Suprapubic skin (tissue), 4 donors: ENCODE measurements at regions not wholly inside any gene's neighbourhood (a gene's known extent, or its start where the extent isn't known, plus 50 kb on each side); places are given as distances from the start of the nearest gene placed in this dataset.

Experiments used
- EP300 ChIP-seq: sonication (generic); formaldehyde crosslinking; IDR thresholded peaks from one replicate; pipeline ENCODE4 v1.6.1; 2017; ENCODE audit warnings: antibody characterized with exemption
- POLR2A ChIP-seq, 2 donors: fragments of 450-650 bp; IDR thresholded peaks; one replicate each; pipeline ENCODE4 v1.6.1; 2017; ENCODE audit warnings: antibody characterized with exemption in 2 of 2, mild to moderate bottlenecking in 2 of 2, moderate library complexity in 2 of 2
- POLR2AphosphoS5 ChIP-seq, 3 donors: sonication (generic); formaldehyde crosslinking; IDR thresholded peaks; one replicate each; pipeline ENCODE4 v1.6.1; 2017; ENCODE audit warnings: antibody characterized with exemption in 3 of 3
- TF ChIP-seq, protein P1 (sequence below), 2 donors: fragments of 200-600 bp in 1 of 2; fragments of 450-650 bp in 1 of 2; sonication (generic) in 1 of 2; IDR thresholded peaks; one replicate each; pipeline ENCODE4 v1.5.1; 2016 to 2019; ENCODE audit warnings: antibody characterized with exemption in 2 of 2, mild to moderate bottlenecking in 1 of 2, moderate library complexity in 1 of 2

DNA sequence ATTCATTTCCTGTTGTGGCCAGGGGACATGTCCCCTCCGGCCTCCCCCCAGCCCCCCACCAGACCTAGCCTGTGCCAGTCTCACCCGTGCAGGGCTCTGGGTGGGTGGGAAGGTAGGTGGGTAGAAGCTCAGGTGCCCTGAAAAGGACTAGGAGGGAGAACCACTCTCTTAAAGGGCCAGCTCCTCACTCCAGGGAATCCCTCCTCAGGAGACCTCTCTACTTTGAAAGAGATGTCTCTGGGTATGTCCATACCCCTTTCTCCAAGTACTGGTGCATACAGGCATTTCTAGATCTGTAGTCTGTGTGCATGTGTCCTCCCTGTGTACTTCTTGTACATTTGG is 60.8 kb upstream of the EPB41L1 start:
- TF ChIP-seq, protein P1, sequence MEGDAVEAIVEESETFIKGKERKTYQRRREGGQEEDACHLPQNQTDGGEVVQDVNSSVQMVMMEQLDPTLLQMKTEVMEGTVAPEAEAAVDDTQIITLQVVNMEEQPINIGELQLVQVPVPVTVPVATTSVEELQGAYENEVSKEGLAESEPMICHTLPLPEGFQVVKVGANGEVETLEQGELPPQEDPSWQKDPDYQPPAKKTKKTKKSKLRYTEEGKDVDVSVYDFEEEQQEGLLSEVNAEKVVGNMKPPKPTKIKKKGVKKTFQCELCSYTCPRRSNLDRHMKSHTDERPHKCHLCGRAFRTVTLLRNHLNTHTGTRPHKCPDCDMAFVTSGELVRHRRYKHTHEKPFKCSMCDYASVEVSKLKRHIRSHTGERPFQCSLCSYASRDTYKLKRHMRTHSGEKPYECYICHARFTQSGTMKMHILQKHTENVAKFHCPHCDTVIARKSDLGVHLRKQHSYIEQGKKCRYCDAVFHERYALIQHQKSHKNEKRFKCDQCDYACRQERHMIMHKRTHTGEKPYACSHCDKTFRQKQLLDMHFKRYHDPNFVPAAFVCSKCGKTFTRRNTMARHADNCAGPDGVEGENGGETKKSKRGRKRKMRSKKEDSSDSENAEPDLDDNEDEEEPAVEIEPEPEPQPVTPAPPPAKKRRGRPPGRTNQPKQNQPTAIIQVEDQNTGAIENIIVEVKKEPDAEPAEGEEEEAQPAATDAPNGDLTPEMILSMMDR (IDR thresholded peaks at IDR 0.05), result no peak
- TF ChIP-seq POLR2AphosphoS5 (IDR thresholded peaks at IDR 0.05), result no peak
- no peak for TF ChIP-seq POLR2A (IDR thresholded peaks at IDR 0.05)
- TF ChIP-seq EP300, result no peak
